Osteocyte (in vitro differentiated cells): ENCODE measurements at regions not wholly inside any gene's neighbourhood (a gene's known extent, or its start where the extent isn't known, plus 50 kb on each side); places are given as distances from the start of the nearest gene placed in this dataset.

ENCODE experiments used
- DNase-seq: peaks from one replicate; pipeline ENCODE4 v3.0.0; 2021; ENCODE audit warnings: mixed read lengths; ENCODE audit not compliant: unreplicated experiment; ENCODE audit errors: extremely low spot score
- H3K27ac Mint-ChIP-seq: one replicate; pipeline ENCODE4 v1.8.0; 2021; ENCODE audit warnings: mild to moderate bottlenecking, mixed read lengths; ENCODE audit not compliant: unreplicated experiment
- H3K27me3 Mint-ChIP-seq: one replicate; pipeline ENCODE4 v1.8.0; 2021; ENCODE audit warnings: mixed read lengths; ENCODE audit not compliant: unreplicated experiment
- H3K36me3 Mint-ChIP-seq: one replicate; pipeline ENCODE4 v1.8.0; 2021; ENCODE audit warnings: mixed read lengths; ENCODE audit not compliant: unreplicated experiment
- H3K4me1 Mint-ChIP-seq: one replicate; pipeline ENCODE4 v1.8.0; 2021; ENCODE audit warnings: mixed read lengths; ENCODE audit not compliant: unreplicated experiment
- H3K4me3 Mint-ChIP-seq: one replicate; pipeline ENCODE4 v1.8.0; 2021; ENCODE audit warnings: mild to moderate bottlenecking, moderate library complexity, mixed read lengths; ENCODE audit not compliant: unreplicated experiment
- H3K9me3 Mint-ChIP-seq: one replicate; pipeline ENCODE4 v1.8.0; 2021; ENCODE audit warnings: mixed read lengths; ENCODE audit not compliant: unreplicated experiment
- CTCF ChIP-seq: fragments of 200-600 bp; sonication (generic); IDR thresholded peaks from 2 replicates; pipeline ENCODE4 v1.5.0; 2021; ENCODE audit warnings: antibody characterized with exemption, mild to moderate bottlenecking, moderate library complexity

GRCh38 chr3:157956850-157957249 is 149.4 kb downstream of the SHOX2 start:
- Mint-ChIP-seq H3K36me3 (no peaks in the 10 kb centered on the region), H3K27me3 (peaks cover 19% of the 10 kb centered on the region), H3K27ac (no peak overlapping the region), H3K4me3 (no peak overlapping the region), H3K9me3 (no peaks in the 10 kb centered on the region), H3K4me1 (no peaks in the 10 kb centered on the region)
- DNase-seq = no peak
- TF ChIP-seq CTCF = no peak

GRCh38 chr3:157956176-157956575 is 150.0 kb downstream of the SHOX2 start:
- DNase-seq = no peak

GRCh38 chr3:157953565-157953964 is 152.7 kb downstream of the SHOX2 start:
- DNase-seq = no peak
- Mint-ChIP-seq H3K4me1 (no peaks in the 10 kb centered on the region), H3K4me3 (no peak overlapping the region), H3K36me3 (no peaks in the 10 kb centered on the region), H3K27me3 (peaks cover 8% of the 10 kb centered on the region), H3K9me3 (no peaks in the 10 kb centered on the region), H3K27ac (no peak overlapping the region)
- no peak for TF ChIP-seq CTCF

More at GRCh38 chr3:157956176-157956575, 150.0 kb downstream of the SHOX2 start:
- no peaks in the 10 kb centered on the region for H3K9me3 Mint-ChIP-seq
- H3K36me3 Mint-ChIP-seq = no peaks in the 10 kb centered on the region
- H3K27me3 Mint-ChIP-seq = peaks cover 19% of the 10 kb centered on the region
- H3K27ac Mint-ChIP-seq = no peak overlapping the region
- no peaks in the 10 kb centered on the region for H3K4me1 Mint-ChIP-seq
- TF ChIP-seq CTCF = no peak
- no peak overlapping the region for H3K4me3 Mint-ChIP-seq

GRCh38 chr3:157948605-157949383 is 157.4 kb downstream of the SHOX2 start:
- no peak for TF ChIP-seq CTCF
- Mint-ChIP-seq H3K4me3 (no peak overlapping the region), H3K27me3 (peaks cover 7% of the 10 kb centered on the region), H3K9me3 (no peaks in the 10 kb centered on the region), H3K36me3 (no peaks in the 10 kb centered on the region), H3K4me1 (no peaks in the 10 kb centered on the region), H3K27ac (no peak overlapping the region)
- DNase-seq = no peak

- Mint-ChIP-seq H3K36me3 (no peaks in the 10 kb centered on the region), H3K9me3 (no peaks in the 10 kb centered on the region), H3K4me1 (no peaks in the 10 kb centered on the region), H3K27me3 (peaks cover 9% of the 10 kb centered on the region), H3K27ac (no peak overlapping the region), H3K4me3 (no peak overlapping the region)
- DNase-seq = no peak
- TF ChIP-seq CTCF = no peak
Measured at GRCh38 chr3:157939166-157939565, 167.1 kb downstream of the SHOX2 start.
